MCF 10A (cell line): ENCODE measurements at regions not wholly inside any gene's neighbourhood (a gene's known extent, or its start where the extent isn't known, plus 50 kb on each side); places are given as distances from the start of the nearest gene placed in this dataset.

Experiments
- BruUV-seq: library from RNA; stranded (reverse); fragments of 400-500 nt; replicated peaks from 2 replicates; lab custom pipeline; 2021; lab: Mats Ljungman, UMichigan
- CTCF ChIA-PET: fragments of 300-600 bp; sonication (Branson Sonifier 250); formaldehyde crosslinking; extraction: SDS; loops from one replicate; lab custom pipeline; 2021; ENCODE audit warnings: antibody characterized with exemption, inconsistent platforms; lab: Yijun Ruan, JAX
- POLR2A ChIA-PET: fragments of 300-600, 350-650 bp; sonication (Branson Sonifier 250); formaldehyde crosslinking; extraction: SDS; loops from one replicate; lab custom pipeline; 2020; ENCODE audit warnings: antibody characterized with exemption, inconsistent platforms; lab: Yijun Ruan, JAX
- DNase-seq: peaks from one replicate; pipeline ENCODE4 v3.0.0-alpha.2; 2018; ENCODE audit not compliant: unreplicated experiment
- H3K27ac Mint-ChIP-seq: one replicate; pipeline ENCODE4 v1.8.0; 2022; ENCODE audit warnings: mild to moderate bottlenecking, low read depth, mixed read lengths; ENCODE audit not compliant: unreplicated experiment
- H3K27me3 Mint-ChIP-seq: one replicate; pipeline ENCODE4 v1.8.0; 2022; ENCODE audit warnings: mixed read lengths; ENCODE audit not compliant: insufficient read depth, unreplicated experiment
- H3K36me3 Mint-ChIP-seq: one replicate; pipeline ENCODE4 v1.8.0; 2022; ENCODE audit warnings: mild to moderate bottlenecking, moderate library complexity, mixed read lengths; ENCODE audit not compliant: insufficient read depth, unreplicated experiment
- H3K4me1 Mint-ChIP-seq: one replicate; pipeline ENCODE4 v1.8.0; 2022; ENCODE audit warnings: mixed read lengths; ENCODE audit not compliant: insufficient read depth, unreplicated experiment
- H3K4me3 Mint-ChIP-seq: one replicate; pipeline ENCODE4 v1.8.0; 2022; ENCODE audit warnings: mild to moderate bottlenecking, moderate library complexity, mixed read lengths; ENCODE audit not compliant: unreplicated experiment
- H3K9me3 Mint-ChIP-seq: one replicate; pipeline ENCODE4 v1.8.0; 2022; ENCODE audit warnings: mixed read lengths; ENCODE audit not compliant: unreplicated experiment
- CTCF ChIP-seq: fragments of 200-600 bp; IDR thresholded peaks from one replicate; pipeline ENCODE4 v1.8.0; 2022; ENCODE audit warnings: antibody characterized with exemption, mild to moderate bottlenecking; ENCODE audit not compliant: unreplicated experiment
- intact Hi-C: fragments of 100-400 bp; cut with micrococcal nuclease; formaldehyde crosslinking; loops from 2 replicates; pipeline ENCODE4 v1.14.1; 2022

GRCh38 chr6:170128811-170129681 is 161.8 kb downstream of the DLL1 start:
- no TSS peak for BruUV-seq
- CTCF ChIA-PET = interaction anchor here (0.6 to 0.8 kb wide), 2 partner anchors 19 to 326 kb away, joined by 3 read pairs; no protein-coding TSS in a partner anchor

GRCh38 chr6:170128346-170128745 is 162.5 kb downstream of the DLL1 start:
- no peaks in the 10 kb centered on the region for H3K27me3 Mint-ChIP-seq
- BruUV-seq = no TSS peak
- ChIA-PET CTCF (interaction anchor here (0.6 kb wide), 1 partner anchor 325 kb away, joined by 3 read pairs; no protein-coding TSS in a partner anchor), POLR2A (interaction anchor here (0.9 kb wide), 1 partner anchor 31 kb away, joined by 3 read pairs; no protein-coding TSS in a partner anchor)
- DNase-seq = no peak
- no peak overlapping the region for H3K4me3 Mint-ChIP-seq
- no peaks in the 10 kb centered on the region for H3K36me3 Mint-ChIP-seq
- TF ChIP-seq CTCF = no peak
- no peaks in the 10 kb centered on the region for H3K9me3 Mint-ChIP-seq
- peaks cover 13% of the 10 kb centered on the region for H3K4me1 Mint-ChIP-seq
- H3K27ac Mint-ChIP-seq = no peak overlapping the region
- intact Hi-C loops = no loop called here

More at GRCh38 chr6:170128811-170129681, 161.8 kb downstream of the DLL1 start:
- H3K4me3 Mint-ChIP-seq = no peak overlapping the region
- H3K4me1 Mint-ChIP-seq = peaks cover 13% of the 10 kb centered on the region
- no peaks in the 10 kb centered on the region for H3K9me3 Mint-ChIP-seq
- no peak for DNase-seq
- H3K36me3 Mint-ChIP-seq = no peaks in the 10 kb centered on the region
- POLR2A ChIA-PET = no interaction called here
- H3K27ac Mint-ChIP-seq = no peak overlapping the region
- H3K27me3 Mint-ChIP-seq = no peaks in the 10 kb centered on the region
- intact Hi-C loops = no loop called here
- no peak for TF ChIP-seq CTCF

GRCh38 chr6:170127151-170127550 is 163.7 kb downstream of the DLL1 start:
- H3K27ac Mint-ChIP-seq = no peak overlapping the region
- DNase-seq = no peak
- TF ChIP-seq CTCF = no peak
- H3K9me3 Mint-ChIP-seq = no peaks in the 10 kb centered on the region
- H3K27me3 Mint-ChIP-seq = no peaks in the 10 kb centered on the region
- peaks cover 13% of the 10 kb centered on the region for H3K4me1 Mint-ChIP-seq
- H3K4me3 Mint-ChIP-seq = no peak overlapping the region
- ChIA-PET POLR2A (no interaction called here), CTCF (no interaction called here)
- peaks cover 6% of the 10 kb centered on the region for H3K36me3 Mint-ChIP-seq
- intact Hi-C loops = no loop called here
- BruUV-seq = no TSS peak

- DNase-seq = no peak
- TF ChIP-seq CTCF = no peak
- peaks cover 2% of the 10 kb centered on the region for H3K9me3 Mint-ChIP-seq
- H3K4me1 Mint-ChIP-seq = peaks cover 13% of the 10 kb centered on the region
- H3K27ac Mint-ChIP-seq = no peak overlapping the region
- no TSS peak for BruUV-seq
- POLR2A ChIA-PET = interaction anchor here (1.2 to 1.9 kb wide), 2 partner anchors 54 to 100 kb away, joined by 4 to 8 read pairs; no protein-coding TSS in a partner anchor
- H3K27me3 Mint-ChIP-seq = no peaks in the 10 kb centered on the region
- H3K36me3 Mint-ChIP-seq = peaks cover 6% of the 10 kb centered on the region
- intact Hi-C loops = no loop called here
- H3K4me3 Mint-ChIP-seq = no peak overlapping the region
- CTCF ChIA-PET = no interaction called here
These were observed 165.2 kb downstream of the DLL1 start for GRCh38 chr6:170125456-170126300.
